ENCODE measurements at regions not wholly inside any gene's neighbourhood (a gene's known extent, or its start where the extent isn't known, plus 50 kb on each side); places are given as distances from the start of the nearest gene placed in this dataset.

DNA sequence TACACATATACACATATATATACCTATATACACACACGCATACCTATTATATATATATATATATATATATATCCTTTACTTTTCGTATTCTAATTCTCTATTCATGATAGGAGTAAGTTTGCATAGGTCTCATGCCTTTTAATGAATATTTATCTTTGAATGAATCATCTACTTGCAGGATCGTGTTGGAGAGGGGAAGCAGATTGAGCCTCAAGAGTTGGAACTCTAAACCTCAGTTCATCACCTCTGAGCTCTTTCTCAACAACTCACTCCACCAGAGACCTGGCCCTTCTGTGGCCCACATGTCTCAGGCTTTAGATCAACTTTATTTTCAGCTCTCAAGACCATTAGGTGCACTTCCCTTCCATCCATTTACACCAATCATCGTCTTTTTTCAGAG, 490.4 kb upstream of the ID2 start:
- no peak for TF ChIP-seq CTCF (IDR thresholded peaks at IDR 0.05)
- TF ChIP-seq CEBPB (IDR thresholded peaks at IDR 0.05) = no peak
- TF ChIP-seq, protein P1, sequence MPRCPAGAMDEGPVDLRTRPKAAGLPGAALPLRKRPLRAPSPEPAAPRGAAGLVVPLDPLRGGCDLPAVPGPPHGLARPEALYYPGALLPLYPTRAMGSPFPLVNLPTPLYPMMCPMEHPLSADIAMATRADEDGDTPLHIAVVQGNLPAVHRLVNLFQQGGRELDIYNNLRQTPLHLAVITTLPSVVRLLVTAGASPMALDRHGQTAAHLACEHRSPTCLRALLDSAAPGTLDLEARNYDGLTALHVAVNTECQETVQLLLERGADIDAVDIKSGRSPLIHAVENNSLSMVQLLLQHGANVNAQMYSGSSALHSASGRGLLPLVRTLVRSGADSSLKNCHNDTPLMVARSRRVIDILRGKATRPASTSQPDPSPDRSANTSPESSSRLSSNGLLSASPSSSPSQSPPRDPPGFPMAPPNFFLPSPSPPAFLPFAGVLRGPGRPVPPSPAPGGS (IDR thresholded peaks at IDR 0.05) = no peak
- no peak for TF ChIP-seq TP53 (CRISPR knock-in tag; IDR thresholded peaks at IDR 0.05)
- no peak for TF ChIP-seq HOXA7 (CRISPR knock-in tag; IDR thresholded peaks at IDR 0.05)
- TF ChIP-seq, protein P2, sequence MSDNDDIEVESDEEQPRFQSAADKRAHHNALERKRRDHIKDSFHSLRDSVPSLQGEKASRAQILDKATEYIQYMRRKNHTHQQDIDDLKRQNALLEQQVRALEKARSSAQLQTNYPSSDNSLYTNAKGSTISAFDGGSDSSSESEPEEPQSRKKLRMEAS (IDR thresholded peaks at IDR 0.05) = no peak
- TF ChIP-seq ZFP36 (IDR thresholded peaks at IDR 0.05; ENCODE audit: borderline replicate concordance, partially characterized antibody) = no peak
- no peak for TF ChIP-seq CHD2 (IDR thresholded peaks at IDR 0.05; ENCODE audit: low read length, partially characterized antibody)
- TF ChIP-seq RAD21 (conservative IDR thresholded peaks at IDR 0.05 in 1 of 2, IDR thresholded peaks at IDR 0.05 in 1 of 2) = no peak
- no peak for TF ChIP-seq EP300 (IDR thresholded peaks at IDR 0.05)
- TF ChIP-seq, protein P3, sequence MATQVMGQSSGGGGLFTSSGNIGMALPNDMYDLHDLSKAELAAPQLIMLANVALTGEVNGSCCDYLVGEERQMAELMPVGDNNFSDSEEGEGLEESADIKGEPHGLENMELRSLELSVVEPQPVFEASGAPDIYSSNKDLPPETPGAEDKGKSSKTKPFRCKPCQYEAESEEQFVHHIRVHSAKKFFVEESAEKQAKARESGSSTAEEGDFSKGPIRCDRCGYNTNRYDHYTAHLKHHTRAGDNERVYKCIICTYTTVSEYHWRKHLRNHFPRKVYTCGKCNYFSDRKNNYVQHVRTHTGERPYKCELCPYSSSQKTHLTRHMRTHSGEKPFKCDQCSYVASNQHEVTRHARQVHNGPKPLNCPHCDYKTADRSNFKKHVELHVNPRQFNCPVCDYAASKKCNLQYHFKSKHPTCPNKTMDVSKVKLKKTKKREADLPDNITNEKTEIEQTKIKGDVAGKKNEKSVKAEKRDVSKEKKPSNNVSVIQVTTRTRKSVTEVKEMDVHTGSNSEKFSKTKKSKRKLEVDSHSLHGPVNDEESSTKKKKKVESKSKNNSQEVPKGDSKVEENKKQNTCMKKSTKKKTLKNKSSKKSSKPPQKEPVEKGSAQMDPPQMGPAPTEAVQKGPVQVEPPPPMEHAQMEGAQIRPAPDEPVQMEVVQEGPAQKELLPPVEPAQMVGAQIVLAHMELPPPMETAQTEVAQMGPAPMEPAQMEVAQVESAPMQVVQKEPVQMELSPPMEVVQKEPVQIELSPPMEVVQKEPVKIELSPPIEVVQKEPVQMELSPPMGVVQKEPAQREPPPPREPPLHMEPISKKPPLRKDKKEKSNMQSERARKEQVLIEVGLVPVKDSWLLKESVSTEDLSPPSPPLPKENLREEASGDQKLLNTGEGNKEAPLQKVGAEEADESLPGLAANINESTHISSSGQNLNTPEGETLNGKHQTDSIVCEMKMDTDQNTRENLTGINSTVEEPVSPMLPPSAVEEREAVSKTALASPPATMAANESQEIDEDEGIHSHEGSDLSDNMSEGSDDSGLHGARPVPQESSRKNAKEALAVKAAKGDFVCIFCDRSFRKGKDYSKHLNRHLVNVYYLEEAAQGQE (IDR thresholded peaks at IDR 0.05) = no peak
